ENCODE measurements at regions not wholly inside any gene's neighbourhood (a gene's known extent, or its start where the extent isn't known, plus 50 kb on each side); places are given as distances from the start of the nearest gene placed in this dataset.

DNA sequence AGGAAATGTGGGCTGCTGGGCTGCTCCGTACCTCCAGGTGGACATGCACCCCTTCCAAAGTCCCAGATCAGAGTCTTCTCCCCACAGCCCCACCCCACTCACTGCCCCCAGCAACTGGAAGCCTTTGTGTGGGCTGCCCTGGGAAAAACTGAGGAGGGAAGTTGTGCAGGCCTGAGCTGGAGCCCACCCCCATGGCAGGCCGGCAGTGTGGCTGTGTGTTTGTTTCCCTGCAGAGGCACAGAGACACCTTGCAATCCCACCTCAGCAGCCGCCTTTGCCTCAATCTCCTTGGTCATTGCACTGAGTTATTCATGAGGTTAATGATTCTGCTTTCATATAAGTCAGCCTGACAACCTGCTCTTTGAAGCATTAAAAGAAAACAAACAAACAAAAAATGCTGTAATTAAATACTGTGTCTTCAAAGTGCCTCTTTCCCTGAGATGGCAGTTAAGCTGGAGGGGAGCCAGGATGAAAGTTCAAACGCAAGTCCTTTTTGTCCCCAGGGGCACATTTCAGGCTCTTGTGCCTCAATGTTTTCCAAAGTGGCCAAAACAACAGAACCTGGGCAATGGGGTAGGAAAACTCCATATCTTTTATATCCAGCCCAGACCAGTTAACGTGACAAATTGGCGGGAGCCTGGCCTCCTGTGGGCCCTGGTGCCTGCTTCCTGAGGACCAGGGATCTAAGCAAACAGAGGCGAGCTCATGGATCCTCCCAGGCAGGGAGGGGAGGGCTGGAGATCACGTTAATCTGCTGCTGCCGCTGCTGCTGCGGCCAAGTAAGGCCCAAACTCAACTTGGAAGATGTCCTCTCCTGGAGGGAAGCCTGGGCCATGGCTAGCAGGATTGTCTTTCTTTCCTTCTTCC is 51.9 kb upstream of the TSPAN11 start:
- DNase-seq = peak; percentile 100

DNA sequence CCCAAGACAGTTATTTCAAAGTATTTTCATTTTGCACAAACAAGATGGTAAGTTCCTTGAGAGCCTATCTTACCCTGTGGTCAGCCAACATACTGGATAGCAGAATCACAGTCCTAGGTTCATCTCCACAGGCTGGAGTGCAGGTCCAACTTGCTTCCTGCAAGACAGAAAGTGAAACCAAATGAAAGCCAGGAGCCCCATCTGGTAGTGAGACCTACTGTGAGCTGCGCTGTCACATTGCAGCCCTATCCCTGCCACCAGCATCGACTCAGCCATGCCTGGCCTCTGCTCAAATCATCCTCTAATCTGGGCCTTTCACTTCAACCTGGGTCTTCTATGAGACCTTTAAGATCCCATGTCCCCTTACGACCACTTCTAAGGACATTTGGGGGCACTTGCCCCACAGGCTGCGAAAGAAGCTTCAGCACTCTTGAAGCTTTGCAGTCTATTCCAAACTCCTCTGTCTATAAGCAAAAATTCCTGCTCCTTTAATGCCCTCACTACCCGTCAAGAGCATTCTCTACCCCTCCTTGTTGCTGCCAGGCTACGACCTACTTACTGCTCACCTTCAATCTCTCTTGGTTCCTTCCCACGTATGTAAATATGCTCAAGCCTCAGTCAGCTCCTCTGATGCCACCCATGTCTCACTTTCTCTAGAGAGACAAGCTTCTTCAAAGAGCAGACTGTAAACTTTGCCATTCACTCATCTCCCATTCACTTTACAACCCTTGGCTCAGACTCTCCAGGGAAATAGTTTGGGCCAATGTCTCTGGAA is 55.9 kb upstream of the TSPAN11 start:
- no peak for DNase-seq

DNA sequence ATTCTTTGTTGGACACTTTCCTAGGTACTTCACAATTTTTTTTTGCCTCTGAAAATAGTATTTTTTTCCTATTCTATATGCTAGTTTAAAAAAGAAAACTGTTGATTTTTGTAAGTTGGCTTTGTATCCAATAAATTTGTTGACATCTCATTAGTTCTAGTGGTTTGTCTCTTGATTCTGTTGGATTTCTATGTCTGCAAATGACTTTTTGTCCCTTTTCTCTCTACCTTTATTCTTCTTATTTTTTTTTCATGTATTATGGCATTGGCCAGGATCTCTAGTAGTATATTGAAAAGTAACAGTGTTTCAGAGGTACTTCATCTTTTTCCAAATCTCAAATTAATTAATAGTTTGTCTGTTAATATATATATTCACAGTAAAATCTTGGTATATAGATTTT is 59.1 kb upstream of the TSPAN11 start:
- no peak for DNase-seq

DNA sequence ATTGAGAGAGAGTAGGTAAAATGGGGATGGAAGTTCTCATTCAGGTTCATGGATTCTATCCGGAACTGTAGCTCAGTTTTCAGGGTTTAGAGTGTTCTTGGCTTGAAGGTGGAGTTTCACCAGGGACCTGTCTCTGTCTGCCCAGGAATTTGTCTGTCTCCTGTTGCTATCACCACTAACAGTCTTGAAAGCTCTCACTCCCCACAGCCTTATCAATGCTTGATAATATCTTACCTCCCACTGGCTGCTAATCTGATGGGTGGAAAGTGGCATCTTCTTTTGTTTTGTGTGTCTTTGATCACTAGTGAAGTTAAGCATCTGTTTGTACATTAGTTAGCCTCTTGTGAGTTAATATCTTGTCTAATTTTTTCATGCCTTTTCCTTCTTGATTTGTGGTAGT is 60.3 kb upstream of the TSPAN11 start:
- DNase-seq = no peak

DNA sequence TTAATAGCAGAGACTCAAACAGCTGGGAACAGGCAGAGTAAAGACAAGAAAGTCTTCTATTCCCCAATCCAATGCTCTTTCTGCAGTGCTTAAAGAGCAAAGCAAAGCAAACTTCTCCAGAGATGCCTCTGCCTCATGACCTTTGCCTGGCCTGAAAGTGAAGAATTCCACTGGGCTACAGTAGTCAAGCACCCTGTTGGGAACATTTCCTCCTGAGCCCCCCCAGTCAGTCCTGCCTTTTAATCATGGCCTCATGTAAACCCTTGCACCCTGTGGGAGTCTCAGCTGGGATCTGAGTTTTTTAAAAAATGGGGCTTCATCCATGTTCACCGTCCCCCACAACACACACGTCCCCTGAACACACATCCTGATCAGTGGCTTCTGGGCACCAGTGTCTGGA is 62.7 kb upstream of the TSPAN11 start:
- DNase-seq = no peak

DNA sequence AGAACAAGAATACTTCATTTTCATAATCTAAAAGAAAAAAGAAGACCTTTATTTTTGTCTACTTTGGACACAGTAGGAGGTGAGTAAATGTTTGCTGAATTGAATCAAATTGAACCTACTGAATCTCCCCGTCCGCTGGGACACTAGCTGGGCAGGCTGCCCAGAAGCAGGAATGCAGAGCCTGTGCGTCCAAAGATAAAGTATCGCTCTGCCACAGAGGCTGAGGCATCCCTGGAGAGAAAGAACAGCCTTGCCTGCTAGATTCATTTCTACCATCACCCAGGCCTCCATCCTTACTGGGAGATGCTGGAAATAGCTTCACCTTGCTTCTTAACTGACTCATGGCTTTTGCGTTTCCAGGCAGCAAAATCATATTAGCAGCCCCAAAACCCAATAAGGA is 64.1 kb upstream of the TSPAN11 start:
- peak; percentile 99 for DNase-seq

DNA sequence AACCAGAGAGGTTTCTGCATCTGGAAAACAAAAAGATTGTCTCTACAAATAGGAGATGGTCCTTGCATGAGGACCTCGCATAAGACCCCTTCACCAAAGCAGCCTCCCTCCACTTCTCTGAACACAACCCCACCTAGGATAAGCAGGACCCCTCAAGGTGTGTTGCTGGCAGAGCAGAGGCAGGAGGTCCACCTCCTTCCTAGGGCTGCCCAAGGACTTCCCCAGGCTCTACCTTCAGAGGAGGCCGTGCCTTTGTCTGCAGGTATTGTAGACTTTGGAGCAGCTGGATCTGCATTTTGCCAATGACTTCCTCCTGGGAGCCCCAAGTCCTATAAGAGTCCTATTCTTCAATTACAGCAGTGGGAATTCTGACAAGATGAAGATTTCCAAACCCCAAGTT is 67.3 kb upstream of the TSPAN11 start:
- DNase-seq = no peak

DNA sequence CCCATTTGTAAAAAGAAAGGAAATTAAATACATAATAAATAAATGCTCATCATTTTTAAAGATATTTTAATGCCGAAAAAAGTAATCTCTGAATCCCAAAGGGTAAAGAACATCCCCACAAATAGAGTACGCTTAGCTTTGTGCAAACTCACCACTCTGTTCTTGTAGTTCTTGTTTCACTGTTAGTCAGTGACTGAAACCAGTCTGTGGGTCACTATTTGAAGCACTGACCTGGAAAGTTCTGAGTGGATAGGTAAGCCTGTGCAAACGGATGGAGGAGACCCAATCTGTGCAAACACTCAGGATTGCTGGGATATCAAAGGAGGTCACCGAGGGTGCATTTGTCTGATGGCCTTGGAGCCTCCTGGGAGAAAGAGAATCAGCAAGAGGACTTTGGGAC is 68.1 kb upstream of the TSPAN11 start:
- no peak for DNase-seq

DNA sequence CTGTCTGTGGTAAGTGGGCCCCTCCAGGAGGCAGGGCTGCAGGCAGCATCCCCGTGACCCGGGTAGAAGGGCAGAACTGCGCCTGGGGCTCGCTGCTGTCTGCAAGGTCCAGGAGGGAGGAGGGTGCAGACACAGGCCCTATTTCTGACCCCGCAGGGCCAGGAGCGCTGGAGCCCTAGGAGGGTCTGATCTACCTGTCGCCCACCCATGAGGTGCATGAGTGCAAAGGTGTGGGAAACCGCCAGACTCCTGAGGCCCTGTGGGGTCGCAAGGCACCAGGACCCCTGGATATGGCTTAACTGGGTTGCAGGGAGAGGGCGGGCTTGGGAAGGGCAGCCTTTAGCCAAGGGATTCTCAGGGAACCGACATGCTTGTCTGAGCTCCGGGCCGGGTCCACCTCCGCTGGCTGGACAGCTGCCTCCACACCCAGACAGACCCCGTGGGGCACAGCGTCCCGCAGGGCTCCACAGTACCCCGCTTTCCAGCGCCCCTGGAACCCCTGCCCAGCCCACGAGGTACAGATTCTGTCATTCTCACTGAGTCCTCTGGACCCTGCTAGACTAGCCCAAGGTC is 72.9 kb upstream of the TSPAN11 start:
- no peak for DNase-seq

DNA sequence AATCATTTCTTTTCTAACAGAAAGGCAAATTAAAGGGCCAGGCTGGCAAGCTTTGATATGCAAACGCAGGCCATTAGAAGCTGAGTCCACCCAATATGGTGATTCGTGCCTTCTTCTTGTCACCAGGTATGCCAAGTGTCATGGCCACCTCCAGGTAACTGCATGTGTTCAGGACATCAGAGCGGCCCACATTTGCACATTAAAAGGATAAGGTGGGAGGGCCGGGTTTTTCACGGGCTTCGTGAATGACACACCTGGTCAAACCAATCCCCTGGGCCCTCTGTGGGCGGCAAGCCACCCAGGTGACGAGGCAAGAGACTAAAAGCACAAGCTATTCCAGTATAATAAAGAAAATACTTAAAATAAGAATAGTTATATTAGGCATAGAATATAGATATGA is 75.9 kb upstream of the TSPAN11 start:
- peak; percentile 73 for DNase-seq

DNA sequence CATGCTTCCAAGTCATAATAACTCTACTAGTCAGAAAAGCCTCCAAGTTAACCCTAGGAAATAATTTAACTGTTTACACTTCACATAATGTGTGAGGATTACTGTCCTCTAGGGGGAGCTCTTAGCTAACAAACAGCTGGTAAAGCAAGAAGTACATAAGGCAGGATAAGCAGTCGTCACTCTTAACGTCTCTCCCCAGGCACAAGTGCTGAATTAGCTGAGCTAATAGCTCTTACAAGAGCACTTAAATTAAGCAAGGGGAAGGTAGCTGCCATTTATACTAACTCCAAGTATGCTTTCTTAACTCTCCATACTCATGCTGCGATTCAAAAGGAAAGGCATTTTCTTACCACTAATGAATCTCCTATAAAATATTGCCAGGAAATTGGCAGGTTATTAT is 79.3 kb upstream of the TSPAN11 start:
- DNase-seq = peak; percentile 100

DNA sequence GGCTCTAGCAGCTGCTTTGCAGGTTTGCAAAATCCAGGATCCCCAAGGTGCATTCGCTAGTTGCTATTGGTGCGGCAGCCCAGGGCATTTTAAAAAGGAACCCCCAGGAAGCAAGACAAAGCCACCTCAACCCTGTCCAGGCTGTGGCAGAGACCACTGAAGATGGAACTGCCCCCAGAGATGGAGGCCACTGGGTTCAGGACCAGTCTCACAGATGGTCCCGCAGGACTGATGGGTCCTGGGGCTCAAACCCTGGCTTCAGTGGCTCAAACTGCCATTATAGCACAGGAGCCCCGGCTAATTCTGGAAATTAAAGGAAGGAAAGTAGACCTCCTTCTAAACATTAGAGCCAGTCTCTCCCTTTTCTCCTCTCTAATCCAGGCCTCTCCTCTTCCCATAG is 79.8 kb upstream of the TSPAN11 start:
- DNase-seq = no peak

DNA sequence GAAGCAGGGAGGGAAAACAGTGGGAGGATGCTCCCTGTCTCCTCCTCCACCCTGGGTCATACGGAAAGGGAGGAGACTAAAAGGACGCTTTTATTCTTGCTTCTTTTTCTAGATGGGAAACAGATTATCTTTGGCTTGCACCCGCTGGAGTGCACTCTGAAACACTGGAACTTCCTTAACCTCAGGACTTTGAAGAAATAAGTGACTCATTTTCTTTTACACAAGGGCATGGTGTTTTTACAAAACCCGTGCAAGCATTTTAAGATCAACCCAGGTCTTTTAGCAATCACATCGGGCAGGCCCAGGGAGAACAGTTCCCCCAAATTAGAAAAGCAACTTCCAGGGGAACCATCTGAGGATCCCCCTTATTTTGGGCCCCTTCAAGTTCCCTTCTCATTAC is 80.9 kb upstream of the TSPAN11 start:
- DNase-seq = no peak

DNA sequence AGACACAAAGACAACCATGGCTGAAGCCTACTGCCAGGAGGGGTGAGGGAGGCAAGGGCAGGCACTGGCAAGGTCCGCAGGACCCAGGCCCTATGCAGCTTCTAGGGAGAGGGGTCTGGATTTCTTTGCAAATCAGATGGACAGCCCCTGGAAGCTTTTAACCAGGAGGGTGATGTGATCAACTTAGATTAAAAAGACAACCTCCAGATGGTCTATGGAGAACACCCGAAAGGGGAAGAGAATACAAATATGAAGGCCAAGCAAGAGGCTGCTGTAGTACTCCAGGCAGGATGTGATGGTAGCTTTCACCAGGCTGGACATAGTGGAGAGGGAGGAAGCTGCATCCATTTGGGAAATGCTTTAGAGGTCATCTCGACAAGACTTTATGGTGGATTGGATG is 83.3 kb upstream of the TSPAN11 start:
- DNase-seq = no peak

DNA sequence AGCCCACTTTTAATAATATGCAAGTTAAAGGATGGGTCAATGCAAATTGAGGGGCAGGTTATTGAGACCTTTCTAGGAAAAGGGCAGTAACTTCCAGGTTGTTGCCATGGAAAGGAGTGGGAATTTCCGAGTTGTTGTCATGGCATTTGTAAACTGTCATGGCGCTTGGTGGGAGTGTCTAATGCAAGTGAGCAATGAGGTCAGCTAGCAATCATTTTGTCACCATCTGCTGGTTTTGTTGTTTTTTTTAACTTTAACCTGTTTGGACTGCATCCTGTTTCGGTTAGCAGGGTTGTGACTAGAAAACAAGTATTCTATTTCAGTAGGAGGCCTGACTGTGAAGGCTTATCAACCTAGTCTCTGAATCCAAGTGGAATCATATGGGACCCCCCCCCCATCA is 85.8 kb upstream of the TSPAN11 start:
- peak; percentile 88 for DNase-seq

DNA sequence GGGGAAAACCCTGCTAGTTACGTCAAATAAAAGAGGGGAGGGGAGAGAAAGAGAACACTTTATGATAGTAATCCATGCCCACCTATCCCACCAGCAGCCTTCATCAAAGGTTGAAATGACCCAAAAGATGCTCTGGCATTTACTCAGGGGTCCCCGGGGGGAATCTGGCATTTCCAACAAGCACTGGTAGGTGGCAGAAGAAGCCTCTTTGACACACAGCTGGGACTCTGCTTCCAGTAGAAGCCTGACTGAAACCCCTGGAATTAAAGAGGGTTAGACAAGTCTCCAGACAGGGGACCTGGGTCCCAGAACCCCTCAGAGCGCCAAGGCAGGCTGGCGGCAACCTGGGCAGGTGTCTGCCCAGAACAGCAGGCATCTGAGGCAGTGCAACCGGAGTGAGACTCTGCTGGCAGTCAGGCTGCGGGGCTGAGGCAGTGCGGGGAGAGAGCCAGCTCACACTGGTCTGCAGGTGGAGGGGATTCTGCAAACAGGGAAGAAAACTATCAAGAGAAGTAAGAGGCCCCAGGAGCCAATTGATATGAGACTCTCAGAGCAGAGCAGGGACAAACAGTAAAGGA is 85.0 kb upstream of the CAPRIN2 start:
- DNase-seq = peak; percentile 73

DNA sequence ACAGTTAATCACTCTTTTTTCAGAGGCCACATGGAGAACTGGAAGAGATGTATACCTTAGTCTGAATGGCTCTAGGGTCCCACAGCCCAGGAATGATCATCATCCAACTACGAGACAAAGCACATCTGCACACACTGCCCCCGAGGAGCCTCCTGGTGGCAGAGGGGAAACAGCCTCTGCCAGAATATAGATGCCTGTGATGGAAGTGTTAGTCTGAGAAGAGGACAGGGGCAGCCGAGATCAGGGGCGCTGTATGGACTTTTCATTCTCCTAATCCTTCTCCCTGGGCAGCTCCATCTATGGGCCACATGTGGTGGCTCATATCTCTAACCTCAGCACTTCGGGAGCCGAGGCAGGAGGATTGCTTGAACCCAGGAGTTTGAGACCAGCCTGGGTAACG is 82.8 kb upstream of the CAPRIN2 start:
- peak; percentile 69 for DNase-seq

DNA sequence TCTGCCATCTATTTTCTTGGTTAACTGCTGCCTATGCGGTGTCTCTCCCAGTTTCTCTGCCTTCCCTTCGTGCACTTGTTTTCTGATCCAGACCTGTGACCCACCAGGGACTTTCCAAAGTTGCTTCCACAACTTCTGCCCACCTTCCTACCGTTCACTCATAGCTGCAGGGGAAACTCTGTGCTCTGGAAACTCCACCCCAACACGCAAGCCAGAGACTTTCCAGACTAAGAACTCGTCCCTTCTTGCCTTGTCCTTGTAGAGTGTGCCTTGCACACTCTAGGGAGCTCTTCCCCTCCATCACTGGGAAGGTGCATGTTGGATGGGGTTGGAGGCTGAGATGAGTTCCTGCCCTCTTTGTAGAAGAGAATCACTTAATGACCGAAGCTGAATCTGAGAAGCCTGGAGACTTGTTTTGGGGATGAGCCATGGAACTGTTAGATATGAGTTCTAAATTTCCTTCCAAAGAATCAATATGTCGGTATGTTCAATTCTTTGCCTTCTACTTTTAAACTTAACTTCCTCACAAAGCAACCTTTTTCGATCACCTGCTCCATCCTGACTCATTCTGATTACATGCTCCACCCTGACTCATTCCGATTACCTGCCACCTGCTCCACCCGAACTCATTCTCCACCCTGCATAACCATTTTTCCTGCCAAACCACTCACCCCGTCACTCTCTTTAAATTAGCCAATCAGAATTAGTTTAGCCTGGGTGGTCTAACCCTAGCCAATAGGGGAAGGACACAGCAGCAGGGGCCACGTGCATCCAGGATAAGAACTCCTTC is 82.1 kb upstream of the CAPRIN2 start:
- peak; percentile 69 for DNase-seq

DNA sequence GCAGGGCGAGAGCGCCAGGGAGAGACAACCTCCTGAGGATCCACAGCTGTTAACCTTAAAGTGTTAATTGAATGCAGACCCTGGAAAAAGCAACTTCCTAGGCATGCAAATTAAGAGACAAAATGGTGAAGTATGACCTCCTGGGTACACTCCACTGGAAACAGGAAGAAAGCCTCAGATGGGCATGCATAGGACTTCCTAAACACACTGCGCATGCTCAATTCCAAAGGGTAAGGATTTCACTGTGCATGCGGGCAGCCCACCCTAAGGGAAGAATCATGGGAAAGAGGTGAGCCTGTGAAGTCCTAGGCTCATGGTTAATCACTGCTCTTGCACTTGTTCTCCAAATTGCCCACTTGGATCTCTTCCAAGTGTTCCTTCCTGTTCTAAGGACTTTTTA is 80.5 kb upstream of the CAPRIN2 start:
- peak; percentile 65 for DNase-seq

DNA sequence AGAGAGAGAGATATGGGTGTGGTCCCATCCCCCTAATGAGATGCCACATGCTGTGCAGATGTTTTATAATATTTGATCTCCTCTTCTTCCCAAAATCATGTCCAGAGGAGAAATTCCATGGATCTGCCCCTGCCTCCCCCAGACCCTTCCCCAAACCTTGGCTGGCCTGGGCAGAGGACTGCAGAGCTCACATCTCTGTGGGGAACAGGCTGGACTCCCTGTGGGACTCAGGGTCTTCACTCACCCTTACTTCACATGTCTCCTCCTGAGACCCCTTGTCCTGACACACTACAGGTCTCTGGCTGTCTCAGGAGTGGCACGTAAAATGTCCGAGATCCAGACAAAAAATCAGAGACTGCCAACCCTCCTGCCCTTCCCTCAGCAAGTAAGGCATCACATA is 76.0 kb upstream of the CAPRIN2 start:
- DNase-seq = no peak

DNA sequence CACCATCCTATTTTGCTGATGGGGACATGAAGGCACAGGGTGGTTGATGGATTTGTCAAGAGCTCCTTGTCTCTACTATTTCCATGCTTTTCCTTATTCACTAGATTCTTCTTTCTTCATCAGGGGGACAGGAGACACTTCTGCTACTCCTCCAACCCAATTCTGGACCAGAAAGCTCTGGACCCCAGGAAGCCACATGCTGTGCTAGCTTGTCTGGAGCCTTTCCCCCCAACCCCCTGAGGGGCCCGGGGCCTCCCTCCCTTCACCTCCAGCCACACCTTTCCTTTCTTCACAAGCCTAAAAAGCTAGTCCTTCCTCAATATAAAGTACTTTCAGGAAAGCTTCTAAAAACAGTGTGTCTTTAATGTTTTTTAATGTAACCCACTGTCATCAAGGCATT is 75.1 kb upstream of the CAPRIN2 start:
- DNase-seq = no peak

DNA sequence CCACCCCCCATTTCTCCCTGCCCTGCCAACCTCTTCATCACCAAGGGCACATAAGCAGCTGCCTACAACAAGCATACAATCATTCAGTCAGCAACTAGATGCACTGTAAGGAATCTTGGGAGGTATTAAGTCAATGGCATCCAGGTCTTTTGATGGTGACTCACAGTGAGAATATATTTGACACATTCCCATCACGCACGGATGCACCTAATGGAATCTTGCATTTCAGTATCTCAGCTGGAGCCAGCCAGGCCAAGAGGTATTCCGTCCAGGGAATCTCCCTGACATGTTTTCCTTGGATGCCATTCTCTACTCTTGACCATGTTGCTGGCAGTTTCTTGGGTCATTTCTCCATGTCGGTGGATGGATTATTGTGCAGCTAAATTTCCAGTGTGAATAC is 73.9 kb upstream of the CAPRIN2 start:
- no peak for DNase-seq

Data from NCI-H69 (cell line).